Spleen (tissue), 11 donors: ENCODE measurements at regions not wholly inside any gene's neighbourhood (a gene's known extent, or its start where the extent isn't known, plus 50 kb on each side); places are given as distances from the start of the nearest gene placed in this dataset.
"Not testable (repeated sequence)": the region's sequence is repeated elsewhere in the genome, so short reads cannot be mapped to it uniquely, and the experiment has no call there.

ENCODE experiments used
- DNase-seq: peaks from one replicate; pipeline ENCODE4 v3.0.0-alpha.2; 2020
- H3K27ac ChIP-seq, 8 donors: fragments of 200-600 bp; sonication (generic) in 7 of 8; 1 replicate in 4 of 8; 2 replicates in 4 of 8; pipeline versions ENCODE4 v1.5.0 to v1.8.0; 2016 to 2021; ENCODE audit warnings: inconsistent platforms in 4 of 8, mild to moderate bottlenecking in 4 of 8, moderate library complexity in 1 of 8
- H3K27me3 ChIP-seq, 7 donors: fragments of 200-600 bp; sonication (generic) in 6 of 7; replicated peaks in 1 of 7; 1 replicate in 4 of 7; 2 replicates in 3 of 7; pipeline versions ENCODE4 v1.5.0 to v1.8.0; 2016 to 2021; ENCODE audit warnings: inconsistent platforms in 3 of 7, mild to moderate bottlenecking in 1 of 7
- H3K36me3 ChIP-seq, 6 donors: fragments of 200-600 bp; sonication (generic) in 5 of 6; 1 replicate in 4 of 6; 2 replicates in 2 of 6; pipeline versions ENCODE4 v1.5.0 to v1.8.0; 2016 to 2021; ENCODE audit warnings: inconsistent platforms in 2 of 6
- H3K4me1 ChIP-seq, 6 donors: fragments of 200-600 bp; sonication (generic) in 5 of 6; 1 replicate in 3 of 6; 2 replicates in 3 of 6; pipeline versions ENCODE4 v1.5.0 to v1.8.0; 2016 to 2021; ENCODE audit warnings: inconsistent platforms in 3 of 6
- H3K4me3 ChIP-seq, 8 donors: fragments of 200-600 bp; sonication (generic) in 7 of 8; 1 replicate in 4 of 8; 2 replicates in 4 of 8; pipeline versions ENCODE4 v1.5.0 to v1.8.0; 2016 to 2021; ENCODE audit warnings: inconsistent platforms in 4 of 8, mild to moderate bottlenecking in 4 of 8, moderate library complexity in 2 of 8
- H3K9me3 ChIP-seq, 8 donors: fragments of 200-600 bp; sonication (generic) in 7 of 8; 1 replicate in 4 of 8; 2 replicates in 4 of 8; pipeline versions ENCODE4 v1.5.0 to v1.8.0; 2016 to 2021; ENCODE audit warnings: inconsistent platforms in 4 of 8
- POLR2A ChIP-seq, 3 donors: fragments of 450-650 bp; IDR thresholded peaks; one replicate each; pipeline ENCODE4 v1.5.1; 2017; ENCODE audit warnings: antibody characterized with exemption in 3 of 3, mild to moderate bottlenecking in 1 of 3
- POLR2AphosphoS5 ChIP-seq, 3 donors: sonication (generic); formaldehyde crosslinking; IDR thresholded peaks; one replicate each; pipeline ENCODE4 v1.5.1; 2017; ENCODE audit warnings: antibody characterized with exemption in 3 of 3
- WGBS, 5 donors: extraction: QIAGEN DNeasy Blood & Tissue Kit in 3 of 5; methylation state at CpG; one replicate each; pipeline versions ENCODE4 v1.1.5 to v1.1.7; 2013 to 2018; 5-methylcytosine and 5-hydroxymethylcytosine counted together
- intact Hi-C: fragments of 100-400 bp; cut with DNase I; formaldehyde crosslinking; loops from one replicate; pipeline ENCODE4 v1.15.0; 2023; ENCODE audit warnings: low total_unique reads
- TF ChIP-seq, protein P1 (sequence below), 11 experiments: fragments of 200-600 bp in 7 of 11; fragments of 450-650 bp in 4 of 11; sonication (generic) in 4 of 11; IDR thresholded peaks in 8 of 11; conservative IDR thresholded peaks in 3 of 11; 1 replicate in 7 of 11; 2 replicates in 4 of 11; pipeline versions ENCODE4 v1.4.0 to v1.8.0; 2016 to 2021; ENCODE audit warnings: antibody characterized with exemption in 11 of 11, inconsistent platforms in 4 of 11, mild to moderate bottlenecking in 1 of 11
- donor health status: healthy with polysubstance abuse.
- donor health status: DM: no; HTN: no; CAD: no; lungs with moderate emphysema.
- donor health status: DM: no; HTN: no; CAD: no.
- donor health status: Bipolar disorder and iron deficiency.
- donor health status: healthy.
- donor health status: DM: no; HTN: no; CAD: no.
- donor health status: DM: yes; HTN: yes; CAD: no.

GRCh38 chr4:78660559-78660958 is 109.0 kb downstream of the ANXA3 start:
- DNase-seq = no peak
- no peak overlapping the region for H3K4me3 ChIP-seq
- WGBS, 5 donors = 85 to 92% (median 91%) methylated on average over 4 of the region's 4 CpGs
- H3K27ac ChIP-seq = peak overlapping the region in 2 of 8 donors; percentile 71 to 85
- TF ChIP-seq POLR2A (IDR thresholded peaks at IDR 0.05) (no peak), POLR2AphosphoS5 (IDR thresholded peaks at IDR 0.05) (no peak)
- TF ChIP-seq, protein P1, sequence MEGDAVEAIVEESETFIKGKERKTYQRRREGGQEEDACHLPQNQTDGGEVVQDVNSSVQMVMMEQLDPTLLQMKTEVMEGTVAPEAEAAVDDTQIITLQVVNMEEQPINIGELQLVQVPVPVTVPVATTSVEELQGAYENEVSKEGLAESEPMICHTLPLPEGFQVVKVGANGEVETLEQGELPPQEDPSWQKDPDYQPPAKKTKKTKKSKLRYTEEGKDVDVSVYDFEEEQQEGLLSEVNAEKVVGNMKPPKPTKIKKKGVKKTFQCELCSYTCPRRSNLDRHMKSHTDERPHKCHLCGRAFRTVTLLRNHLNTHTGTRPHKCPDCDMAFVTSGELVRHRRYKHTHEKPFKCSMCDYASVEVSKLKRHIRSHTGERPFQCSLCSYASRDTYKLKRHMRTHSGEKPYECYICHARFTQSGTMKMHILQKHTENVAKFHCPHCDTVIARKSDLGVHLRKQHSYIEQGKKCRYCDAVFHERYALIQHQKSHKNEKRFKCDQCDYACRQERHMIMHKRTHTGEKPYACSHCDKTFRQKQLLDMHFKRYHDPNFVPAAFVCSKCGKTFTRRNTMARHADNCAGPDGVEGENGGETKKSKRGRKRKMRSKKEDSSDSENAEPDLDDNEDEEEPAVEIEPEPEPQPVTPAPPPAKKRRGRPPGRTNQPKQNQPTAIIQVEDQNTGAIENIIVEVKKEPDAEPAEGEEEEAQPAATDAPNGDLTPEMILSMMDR (IDR thresholded peaks at IDR 0.05 in 8 of 11, conservative IDR thresholded peaks at IDR 0.05 in 3 of 11) = no peak
- H3K9me3 ChIP-seq = no peaks in the 10 kb centered on the region
- no peaks in the 10 kb centered on the region for H3K27me3 ChIP-seq
- intact Hi-C loops = no loop called here
- H3K36me3 ChIP-seq = no peaks in the 10 kb centered on the region
- peaks cover 28 to 68% (median 57%) of the 10 kb centered on the region in 6 donors for H3K4me1 ChIP-seq

- peak overlapping the region; percentile 22 to 82 (median 69) for H3K27ac ChIP-seq
- WGBS, 5 donors = 81 to 91% (median 88%) methylated on average over 3 of the region's 3 CpGs
- DNase-seq = no peak
- peaks cover 27 to 65% (median 53%) of the 10 kb centered on the region in 6 donors for H3K4me1 ChIP-seq
- intact Hi-C loops = no loop called here
- H3K9me3 ChIP-seq = no peaks in the 10 kb centered on the region
- no peaks in the 10 kb centered on the region for H3K27me3 ChIP-seq
- no peak overlapping the region for H3K4me3 ChIP-seq
- TF ChIP-seq, protein P1 (IDR thresholded peaks at IDR 0.05 in 8 of 11, conservative IDR thresholded peaks at IDR 0.05 in 3 of 11) = no peak
- TF ChIP-seq POLR2A (IDR thresholded peaks at IDR 0.05) (no peak), POLR2AphosphoS5 (IDR thresholded peaks at IDR 0.05) (no peak)
- H3K36me3 ChIP-seq = no peaks in the 10 kb centered on the region
These were observed 109.6 kb downstream of the ANXA3 start for GRCh38 chr4:78661086-78661690.

DNA sequence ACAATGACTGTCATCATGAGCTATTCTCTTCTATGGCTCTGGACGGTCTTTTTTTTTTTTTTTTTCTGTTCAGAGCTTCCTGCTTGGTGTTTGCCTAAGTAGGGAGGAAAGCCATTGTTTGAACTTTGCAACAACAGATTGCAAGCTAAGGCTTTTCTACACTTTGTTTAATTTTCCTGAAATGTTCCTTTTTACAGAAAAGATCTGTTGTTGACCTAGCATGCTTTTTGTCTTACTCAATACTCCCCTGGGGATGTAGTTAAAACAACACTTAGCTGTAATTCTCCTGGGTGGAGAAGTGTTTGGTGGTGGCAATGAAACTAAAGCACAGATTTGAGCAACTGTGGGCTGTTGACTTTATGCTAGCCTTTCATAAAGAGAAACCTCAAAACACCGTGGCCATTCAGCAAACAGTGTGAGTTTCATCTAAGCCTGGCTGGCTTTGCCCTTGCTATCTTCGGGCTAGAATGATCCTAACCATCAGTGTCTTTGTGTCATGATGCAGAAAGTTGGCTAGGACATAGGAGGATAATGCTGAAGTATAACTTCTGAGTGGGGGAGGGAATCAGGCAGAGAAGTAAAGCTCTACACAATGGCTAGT is 110.5 kb downstream of the ANXA3 start:
- TF ChIP-seq, protein P1 (IDR thresholded peaks at IDR 0.05 in 8 of 11, conservative IDR thresholded peaks at IDR 0.05 in 3 of 11) = no peak
- no peak for TF ChIP-seq POLR2AphosphoS5 (IDR thresholded peaks at IDR 0.05)
- no peak for TF ChIP-seq POLR2A (IDR thresholded peaks at IDR 0.05)
- Histone ChIP-seq H3K36me3 (no peaks in the 10 kb centered on the region), H3K9me3 (no peaks in the 10 kb centered on the region), H3K4me3 (peak overlapping the region in 1 of 8 donors; percentile 26), H3K27me3 (no peaks in the 10 kb centered on the region), H3K27ac (peak overlapping the region; percentile 22 to 82 (median 70)), H3K4me1 (peaks cover 25 to 65% (median 53%) of the 10 kb centered on the region in 6 donors)
- no peak for DNase-seq
- 23 to 37% (median 34%) methylated on average over 3 of the region's 3 CpGs for WGBS, 5 donors
- intact Hi-C loops = no loop called here

GRCh38 chr4:78662658-78663057 is 111.1 kb downstream of the ANXA3 start:
- no peaks in the 10 kb centered on the region for H3K36me3 ChIP-seq
- 92 to 100% (median 98%) methylated on average over 1 of the region's 1 CpG for WGBS, 5 donors
- H3K4me3 ChIP-seq = peak overlapping the region in 1 of 8 donors; percentile 26
- H3K27me3 ChIP-seq = no peaks in the 10 kb centered on the region
- no peak for TF ChIP-seq POLR2A (IDR thresholded peaks at IDR 0.05)
- no peak for TF ChIP-seq POLR2AphosphoS5 (IDR thresholded peaks at IDR 0.05)
- TF ChIP-seq, protein P1 (IDR thresholded peaks at IDR 0.05 in 8 of 11, conservative IDR thresholded peaks at IDR 0.05 in 3 of 11) = no peak
- DNase-seq = no peak
- peaks cover 25 to 65% (median 53%) of the 10 kb centered on the region in 6 donors for H3K4me1 ChIP-seq
- H3K9me3 ChIP-seq = no peaks in the 10 kb centered on the region
- intact Hi-C loops = no loop called here
- H3K27ac ChIP-seq = peak overlapping the region in 5 of 8 donors; percentile 70 to 82 (median 71)

DNA sequence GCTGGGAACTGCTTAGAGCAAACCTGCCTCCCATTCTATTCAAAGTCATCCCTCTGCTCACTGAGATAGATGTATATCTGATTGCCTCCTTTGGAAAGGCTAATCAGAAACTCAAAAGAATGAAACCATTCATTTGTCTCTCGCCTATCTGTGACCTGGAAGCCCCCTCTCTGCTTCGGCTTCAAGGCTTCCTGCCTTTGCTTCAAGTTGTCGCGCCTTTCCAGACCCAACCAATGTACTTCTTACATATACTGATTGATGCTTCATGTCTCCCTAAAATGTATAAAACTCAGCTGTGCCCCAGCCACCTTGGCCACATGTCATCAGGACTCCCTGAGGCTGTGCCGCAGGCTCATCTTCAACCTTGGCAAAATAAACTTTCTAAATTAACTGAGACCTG is 111.9 kb upstream of the BMP2K start:
- H3K9me3 ChIP-seq, H3K4me3 ChIP-seq, H3K27me3 ChIP-seq, H3K36me3 ChIP-seq, intact Hi-C loops, H3K27ac ChIP-seq, DNase-seq: not testable (repeated sequence)
- peaks cover 20 to 65% (median 50%) of the 10 kb centered on the region in 6 donors for H3K4me1 ChIP-seq
- WGBS, 5 donors = 93 to 98% (median 96%) methylated on average over 5 of the region's 5 CpGs
